CD14-positive monocyte (primary cell): ENCODE measurements at regions not wholly inside any gene's neighbourhood (a gene's known extent, or its start where the extent isn't known, plus 50 kb on each side); places are given as distances from the start of the nearest gene placed in this dataset.

Experiments used
- DNase-seq, 3 donors: peaks; one replicate each; pipeline ENCODE4 v3.0.0-alpha.2; 2011 to 2022
- H2AFZ ChIP-seq: 2 replicates; pipeline ENCODE4 v1.6.0; 2012; ENCODE audit warnings: mild to moderate bottlenecking, low read depth, low read length, inconsistent platforms; ENCODE audit not compliant: insufficient read depth, poor library complexity, severe bottlenecking
- H3K27ac ChIP-seq, 2 donors: 1 replicate in 1 of 2; 2 replicates in 1 of 2; pipeline ENCODE4 v1.5.1; 2012 to 2013; ENCODE audit warnings: low read length in 2 of 2, control low read depth in 1 of 2, inconsistent platforms in 1 of 2, low read depth in 1 of 2, mild to moderate bottlenecking in 1 of 2
- H3K27me3 ChIP-seq, 2 donors: one replicate each; pipeline versions ENCODE4 v1.6.0 to v1.6.1; 2011 to 2013; ENCODE audit warnings: low read length in 2 of 2; ENCODE audit not compliant: control insufficient read depth in 2 of 2, insufficient read depth in 2 of 2
- H3K36me3 ChIP-seq, 2 donors: replicated peaks in 1 of 2; 1 replicate in 1 of 2; 2 replicates in 1 of 2; pipeline versions ENCODE4 v1.5.1 to v1.6.1; 2012 to 2013; ENCODE audit warnings: low read length in 2 of 2, control low read depth in 1 of 2, inconsistent platforms in 1 of 2, mild to moderate bottlenecking in 1 of 2; ENCODE audit not compliant: insufficient read depth in 2 of 2, control insufficient read depth in 1 of 2
- H3K4me1 ChIP-seq, 2 donors: 1 replicate in 1 of 2; 2 replicates in 1 of 2; pipeline versions ENCODE4 v1.5.1 to v1.6.1; 2012 to 2013; ENCODE audit warnings: low read length in 2 of 2, control low read depth in 1 of 2, inconsistent platforms in 1 of 2, mild to moderate bottlenecking in 1 of 2, moderate library complexity in 1 of 2; ENCODE audit not compliant: insufficient read depth in 2 of 2, control insufficient read depth in 1 of 2
- H3K4me2 ChIP-seq: replicated peaks from 2 replicates; pipeline ENCODE3; 2012; ENCODE audit warnings: low read length, moderate library complexity, mild to moderate bottlenecking; ENCODE audit not compliant: poor library complexity, severe bottlenecking; ENCODE audit errors: extremely low read depth
- H3K4me3 ChIP-seq, 3 experiments: fragments of 200-600 bp in 1 of 3; sonication (generic) in 1 of 3; replicated peaks in 1 of 3; 1 replicate in 2 of 3; 2 replicates in 1 of 3; pipeline ENCODE4 v1.5.1; 2011 to 2013; ENCODE audit warnings: low read length in 3 of 3, mild to moderate bottlenecking in 3 of 3, control low read depth in 2 of 3, low read depth in 2 of 3, inconsistent platforms in 1 of 3, moderate library complexity in 1 of 3
- H3K79me2 ChIP-seq: 2 replicates; pipeline ENCODE4 v1.6.0; 2012; ENCODE audit warnings: mild to moderate bottlenecking, control low read depth, inconsistent platforms, low read length, moderate library complexity; ENCODE audit not compliant: insufficient read depth
- H3K9ac ChIP-seq: 2 replicates; pipeline ENCODE4 v1.6.0; 2017; ENCODE audit warnings: low read length, mild to moderate bottlenecking; ENCODE audit not compliant: insufficient read depth, poor library complexity, severe bottlenecking
- H3K9me3 ChIP-seq, 2 donors: replicated peaks in 1 of 2; 1 replicate in 1 of 2; 2 replicates in 1 of 2; pipeline versions ENCODE4 v1.5.1 to v1.6.1; 2012 to 2013; ENCODE audit warnings: low read length in 2 of 2, control low read depth in 1 of 2; ENCODE audit not compliant: control insufficient read depth in 1 of 2, insufficient read depth in 1 of 2
- H4K20me1 ChIP-seq: 2 replicates; pipeline ENCODE4 v1.6.0; 2012; ENCODE audit warnings: mild to moderate bottlenecking, low read length, control low read depth, moderate library complexity; ENCODE audit not compliant: insufficient read depth
- H3K27ac Mint-ChIP-seq, 7 donors: one replicate each; pipeline ENCODE4 v1.8.0; 2020; ENCODE audit warnings: mild to moderate bottlenecking in 7 of 7, mixed read lengths in 7 of 7, moderate library complexity in 6 of 7, inconsistent platforms in 2 of 7
- H3K27me3 Mint-ChIP-seq, 3 donors: one replicate each; pipeline ENCODE4 v1.8.0; 2021 to 2022; ENCODE audit warnings: low read depth in 3 of 3, mild to moderate bottlenecking in 3 of 3, mixed read lengths in 3 of 3, moderate library complexity in 3 of 3, inconsistent platforms in 1 of 3
- H3K36me3 Mint-ChIP-seq, 2 donors: one replicate each; pipeline ENCODE4 v1.8.0; 2020; ENCODE audit warnings: mixed read lengths in 2 of 2, inconsistent platforms in 1 of 2, mild to moderate bottlenecking in 1 of 2
- H3K4me1 Mint-ChIP-seq: one replicate; pipeline ENCODE4 v1.8.0; 2020; ENCODE audit warnings: mild to moderate bottlenecking, mixed read lengths
- H3K4me3 Mint-ChIP-seq, 2 donors: one replicate each; pipeline ENCODE4 v1.8.0; 2020; ENCODE audit warnings: mild to moderate bottlenecking in 2 of 2, mixed read lengths in 2 of 2, moderate library complexity in 1 of 2
- H3K9me3 Mint-ChIP-seq, 7 donors: one replicate each; pipeline ENCODE4 v1.8.0; 2020 to 2022; ENCODE audit warnings: mixed read lengths in 7 of 7, mild to moderate bottlenecking in 6 of 7, moderate library complexity in 6 of 7, inconsistent platforms in 2 of 7
- CTCF ChIP-seq: fragments of 200-600 bp; IDR thresholded peaks from one replicate; pipeline ENCODE4 v1.8.0; 2022; ENCODE audit warnings: antibody characterized with exemption, mild to moderate bottlenecking
- WGBS: methylation state at CpG from one replicate; pipeline ENCODE4 v1.1.5; 2013; ENCODE audit warnings: missing lambda C conversion rate; ENCODE audit not compliant: insufficient coverage; 5-methylcytosine and 5-hydroxymethylcytosine counted together
- intact Hi-C, 2 donors: fragments of 100-400 bp; cut with micrococcal nuclease; formaldehyde crosslinking; loops; one replicate each; pipeline versions ENCODE4 v1.15.0 to v1.15.1; 2023

GRCh38 chr14:65993103-65993502 lies 493.1 kb upstream of the CCDC196 start:
- H3K9me3 Mint-ChIP-seq = peaks cover 8 to 39% (median 13%) of the 10 kb centered on the region in 7 donors
- Histone ChIP-seq H3K36me3 (no peaks in the 10 kb centered on the region), H3K4me3 (no peak overlapping the region), H3K4me1 (no peaks in the 10 kb centered on the region), H2AFZ (no peak overlapping the region), H3K9me3 (peaks cover 5 to 14% of the 10 kb centered on the region in 2 donors), H3K79me2 (no peaks in the 10 kb centered on the region), H3K9ac (no peak overlapping the region), H3K27ac (no peak overlapping the region), H3K4me2 (no peak overlapping the region), H4K20me1 (no peaks in the 10 kb centered on the region), H3K27me3 (no peaks in the 10 kb centered on the region)
- no peak for DNase-seq
- H3K4me3 Mint-ChIP-seq = no peak overlapping the region
- H3K36me3 Mint-ChIP-seq = no peaks in the 10 kb centered on the region
- H3K27me3 Mint-ChIP-seq = peaks cover 0 to 5% (median 3%) of the 10 kb centered on the region in 3 donors
- intact Hi-C loops = no loop called here
- H3K4me1 Mint-ChIP-seq = peaks cover 4% of the 10 kb centered on the region
- no peak overlapping the region for H3K27ac Mint-ChIP-seq
- 57% methylated on average over 2 of the region's 3 CpGs for WGBS
- TF ChIP-seq CTCF = no peak

- Mint-ChIP-seq H3K4me1 (peaks cover 4% of the 10 kb centered on the region), H3K4me3 (no peak overlapping the region), H3K27ac (no peak overlapping the region), H3K36me3 (no peaks in the 10 kb centered on the region), H3K27me3 (peaks cover 0 to 5% (median 3%) of the 10 kb centered on the region in 3 donors), H3K9me3 (peaks cover 9 to 40% (median 14%) of the 10 kb centered on the region in 7 donors)
- no peak overlapping the region for H3K4me2 ChIP-seq
- H4K20me1 ChIP-seq = no peaks in the 10 kb centered on the region
- intact Hi-C loops = no loop called here
- H2AFZ ChIP-seq = no peak overlapping the region
- no peak overlapping the region for H3K9ac ChIP-seq
- H3K4me1 ChIP-seq = no peaks in the 10 kb centered on the region
- H3K27ac ChIP-seq = no peak overlapping the region
- DNase-seq = no peak
- peaks cover 5 to 21% of the 10 kb centered on the region in 2 donors for H3K9me3 ChIP-seq
- no peaks in the 10 kb centered on the region for H3K79me2 ChIP-seq
- no peak overlapping the region for H3K4me3 ChIP-seq
- no peaks in the 10 kb centered on the region for H3K27me3 ChIP-seq
- no peaks in the 10 kb centered on the region for H3K36me3 ChIP-seq
- no peak for TF ChIP-seq CTCF
- WGBS = 86% methylated on average over 1 of the region's 5 CpGs
Observed at GRCh38 chr14:65993996-65994395, 492.2 kb upstream of the CCDC196 start.
